Non-pigmented ciliary epithelial cell (primary cell): ENCODE measurements at regions not wholly inside any gene's neighbourhood (a gene's known extent, or its start where the extent isn't known, plus 50 kb on each side); places are given as distances from the start of the nearest gene placed in this dataset.
"Not testable (repeated sequence)": the region's sequence is repeated elsewhere in the genome, so short reads cannot be mapped to it uniquely, and the experiment has no call there.

ENCODE experiments used
- DNase-seq: peaks from one replicate; pipeline ENCODE4 v3.0.0-alpha.2; 2010; ENCODE audit warnings: low read depth

DNA sequence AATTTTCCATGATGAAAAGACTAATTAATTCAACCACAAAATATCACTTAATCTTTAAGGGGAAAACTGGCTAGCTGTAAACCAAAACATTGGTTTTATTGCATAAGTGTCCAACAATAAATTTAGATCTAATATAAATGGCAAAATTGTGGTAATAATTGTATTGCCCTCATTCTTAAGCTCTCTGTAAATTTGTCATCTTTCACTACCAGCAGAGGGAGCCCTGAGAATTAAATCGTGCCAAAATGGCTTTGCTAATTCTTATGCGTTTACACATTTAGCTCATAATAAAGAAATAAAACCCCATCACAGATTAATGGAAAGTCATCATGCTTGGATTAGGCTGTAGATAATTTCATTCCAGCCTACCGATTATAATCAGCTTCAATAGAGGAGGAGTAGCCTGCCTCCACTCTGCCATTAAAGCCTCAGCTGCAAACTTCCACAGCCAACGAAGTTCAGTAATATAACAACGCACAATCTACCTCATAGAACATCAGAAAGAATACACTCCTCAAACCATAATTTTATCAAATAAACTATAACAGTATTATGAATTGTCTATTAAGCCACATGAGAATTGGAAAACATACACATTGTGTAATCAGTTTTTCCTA, 70.0 kb upstream of the ATP5MC3 start:
- DNase-seq: peak; percentile 13

DNA sequence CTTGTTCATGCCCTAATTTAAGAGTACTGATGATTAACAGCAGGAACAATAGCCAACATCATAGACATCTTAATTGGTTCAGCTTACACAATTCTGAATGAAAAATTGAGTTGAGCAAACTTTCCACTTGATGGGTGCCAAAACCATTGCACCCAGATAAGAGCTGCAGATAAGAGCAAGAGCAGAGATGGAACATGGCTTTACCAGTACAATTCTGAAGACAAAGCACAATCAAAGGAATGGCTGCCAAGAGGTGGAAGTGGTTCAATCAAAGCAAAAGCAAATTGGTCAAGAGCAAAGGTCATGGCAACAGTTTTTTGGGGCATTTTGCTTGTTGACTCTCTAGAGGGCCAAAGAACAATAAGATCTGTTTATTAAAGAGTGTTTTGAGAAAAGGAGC, 65.6 kb upstream of the ATP5MC3 start:
- DNase-seq: no peak

DNA sequence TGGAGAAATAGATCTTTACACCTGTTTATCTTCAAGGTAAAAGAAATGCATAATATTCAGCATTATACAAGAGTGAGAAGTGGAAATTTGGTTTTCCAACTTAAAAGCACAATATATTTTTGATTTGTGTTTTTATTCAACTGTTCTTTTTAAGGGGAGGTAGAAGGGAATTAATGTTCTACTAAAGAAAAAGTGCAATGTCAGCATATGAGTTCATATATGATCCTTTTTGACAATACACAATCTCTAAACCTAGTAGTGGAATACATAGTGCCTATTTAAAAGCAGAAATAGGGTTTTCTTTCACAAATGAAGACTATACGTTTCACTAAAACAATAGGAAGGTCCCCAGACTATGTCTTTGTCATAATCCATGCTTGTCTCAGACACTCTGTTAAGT, 63.2 kb upstream of the ATP5MC3 start:
- no peak for DNase-seq

DNA sequence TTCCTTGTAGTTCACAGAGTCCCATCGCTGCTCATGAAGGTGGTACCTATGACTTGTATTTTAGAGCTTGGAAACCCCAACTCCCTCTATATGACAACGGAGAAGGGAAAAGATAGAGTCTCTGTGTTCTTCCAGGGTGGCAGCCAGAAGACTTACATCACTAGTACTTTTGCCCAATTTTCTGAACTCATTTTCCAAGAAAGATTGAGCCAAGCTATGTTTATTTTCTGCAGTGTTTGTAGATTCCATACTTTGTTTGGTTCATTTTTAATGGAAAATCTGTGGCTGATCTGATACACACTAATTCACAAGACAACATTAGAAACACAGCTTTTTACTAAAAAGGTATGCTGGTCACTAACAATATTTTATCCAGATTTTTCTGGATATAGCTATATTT, 60.2 kb upstream of the ATP5MC3 start:
- no peak for DNase-seq

DNA sequence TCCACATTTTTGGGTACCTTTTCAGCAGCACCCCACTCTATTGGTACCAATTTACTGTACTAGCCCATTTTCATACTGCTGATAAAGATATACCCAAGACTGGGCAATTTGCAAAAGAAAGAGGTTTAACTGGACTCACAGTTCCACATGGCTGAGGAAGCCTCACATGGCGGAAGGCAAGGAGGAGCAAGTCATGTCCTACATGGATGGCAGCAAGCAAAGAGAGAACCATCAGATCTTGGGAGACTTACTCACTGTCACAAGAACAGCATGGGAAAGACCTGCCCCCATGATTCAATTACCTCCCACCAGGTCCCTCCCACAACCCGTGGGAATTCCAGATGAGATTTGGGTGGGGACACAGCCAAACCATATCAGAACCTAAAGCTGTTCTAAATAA, 58.5 kb upstream of the ATP5MC3 start:
- DNase-seq: not testable (repeated sequence)

DNA sequence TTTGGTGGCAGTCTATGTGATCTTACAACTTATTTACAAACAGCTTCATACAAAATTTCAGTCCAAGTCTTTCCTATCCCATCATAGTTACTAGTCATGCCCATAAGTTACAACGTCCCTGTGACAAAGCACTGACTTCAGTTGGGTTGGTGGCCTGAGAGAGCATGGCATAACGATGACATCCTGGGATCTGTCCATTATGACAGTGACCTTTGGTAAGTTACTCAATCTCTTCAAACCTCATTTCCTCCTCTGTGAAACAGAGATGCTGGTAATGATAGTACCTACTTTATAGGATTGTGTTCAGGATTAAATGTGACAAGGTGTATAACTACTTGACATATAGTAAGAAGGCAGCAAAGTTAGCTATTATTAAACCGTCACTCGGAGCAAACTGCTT, 55.4 kb upstream of the ATP5MC3 start:
- DNase-seq: no peak

DNA sequence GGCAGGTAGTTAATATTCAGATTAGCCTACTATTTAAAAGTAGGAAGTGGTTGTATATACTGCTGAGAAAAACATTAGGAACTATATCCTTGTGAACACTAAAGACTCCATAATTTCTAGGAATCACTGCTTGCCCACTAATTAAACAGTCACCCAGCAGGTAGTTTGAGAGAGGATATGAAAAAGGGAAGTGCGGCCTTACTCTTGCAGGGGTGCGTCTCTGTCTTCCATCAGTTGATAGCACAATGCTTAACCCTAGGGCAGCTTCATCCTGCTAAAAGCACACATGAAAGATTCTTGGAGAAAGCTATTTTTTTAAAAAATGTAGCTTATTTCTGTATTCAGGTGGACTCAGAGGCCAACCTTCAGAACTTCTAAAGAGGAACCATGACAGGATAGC, 53.1 kb upstream of the ATP5MC3 start:
- no peak for DNase-seq

DNA sequence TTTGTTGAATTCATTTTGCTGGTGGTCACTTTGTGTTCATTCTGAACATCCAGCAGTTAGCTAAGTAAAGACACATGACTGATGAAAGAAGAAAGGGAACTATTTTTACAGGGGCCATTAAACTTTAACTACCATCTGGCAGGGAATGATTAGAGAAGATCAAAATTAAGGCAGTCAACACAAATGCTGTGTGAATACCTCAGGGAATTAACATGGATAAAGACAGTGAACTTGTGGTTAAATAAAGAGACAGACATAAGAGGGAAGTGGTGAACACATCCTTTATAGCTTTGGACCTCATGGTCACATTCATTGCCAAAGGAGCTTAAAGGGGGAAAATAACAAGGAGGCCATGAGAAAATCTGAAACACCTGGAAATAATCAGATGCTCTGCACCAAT, 52.6 kb upstream of the ATP5MC3 start:
- DNase-seq: no peak

DNA sequence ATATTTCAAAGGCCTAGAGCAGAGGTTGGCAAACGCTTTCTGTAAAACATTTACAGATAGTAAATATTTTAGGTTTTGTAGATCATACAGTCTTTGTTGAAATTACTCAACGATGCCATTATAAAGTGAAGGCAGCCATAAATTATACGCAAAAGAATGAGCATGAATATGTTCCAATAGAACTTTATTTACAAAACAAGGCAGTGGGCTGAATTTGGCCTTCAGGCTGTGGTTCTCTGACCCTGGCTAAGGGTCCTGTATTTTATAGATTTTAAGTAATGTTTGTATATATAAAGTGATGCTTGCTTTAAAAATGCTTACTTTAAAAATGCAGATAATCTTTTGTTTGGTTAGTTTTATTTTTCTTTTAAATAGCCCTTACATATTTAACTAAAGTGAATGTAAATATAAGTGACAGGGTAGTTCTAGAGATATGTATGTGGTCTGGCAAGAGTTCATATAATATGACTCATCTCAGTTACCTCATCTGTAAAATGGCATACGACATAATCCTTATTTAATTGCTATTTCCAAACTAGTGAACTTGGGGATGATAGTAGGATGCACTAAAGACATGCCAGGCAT, 51.7 kb upstream of the ATP5MC3 start:
- DNase-seq: peak; percentile 41
